Endothelial cell of umbilical vein (primary cell): ENCODE measurements at regions not wholly inside any gene's neighbourhood (a gene's known extent, or its start where the extent isn't known, plus 50 kb on each side); places are given as distances from the start of the nearest gene placed in this dataset.

Experiments
- BruUV-seq: library from RNA; stranded (reverse); fragments of 400-500 nt; replicated peaks from 2 replicates; lab custom pipeline; 2021; lab: Mats Ljungman, UMichigan
- CTCF ChIA-PET: fragments of 300-600, 350-600 bp; sonication (Branson Sonifier 250); formaldehyde crosslinking; loops from one replicate; lab custom pipeline; 2021; ENCODE audit warnings: antibody characterized with exemption, inconsistent platforms; lab: Charles Lee
- POLR2A ChIA-PET: fragments of 300-600, 350-600 bp; sonication (Branson Sonifier 250); formaldehyde crosslinking; loops from one replicate; lab custom pipeline; 2021; ENCODE audit warnings: antibody characterized with exemption, inconsistent platforms; lab: Charles Lee
- DNase-seq: peaks from one replicate; pipeline ENCODE4 v3.0.0-alpha.2; 2011; ENCODE audit warnings: low read depth, low spot score
- FAIRE-seq: peaks from 2 replicates; lab custom pipeline; 2011; peaks lifted over from hg19 to GRCh38; lab: Jason Lieb, UNC
- H2AFZ ChIP-seq: 2 replicates; pipeline ENCODE4 v1.6.0; 2012; ENCODE audit warnings: low read depth, low read length, control low read depth, inconsistent platforms
- H3K27ac ChIP-seq: 2 replicates; pipeline ENCODE4 v1.5.1; 2011; ENCODE audit warnings: low read depth, mild to moderate bottlenecking, control low read depth, low read length, moderate library complexity; ENCODE audit not compliant: insufficient read depth
- H3K27me3 ChIP-seq, 2 experiments: 2 replicates each; pipeline versions ENCODE4 v1.6.0 to v1.6.1; 2011; ENCODE audit warnings: low read length in 2 of 2, mixed read lengths in 1 of 2; ENCODE audit not compliant: control insufficient read depth in 2 of 2, insufficient read depth in 2 of 2
- H3K36me3 ChIP-seq, 2 experiments: 2 replicates in 1 of 2; 3 replicates in 1 of 2; pipeline ENCODE4 v1.5.1; 2011; ENCODE audit warnings: low read length in 2 of 2, mild to moderate bottlenecking in 1 of 2, moderate library complexity in 1 of 2; ENCODE audit not compliant: control insufficient read depth in 2 of 2, insufficient read depth in 2 of 2; ENCODE audit errors: extremely low read depth in 1 of 2
- H3K4me1 ChIP-seq: 3 replicates; pipeline ENCODE4 v1.5.1; 2011; ENCODE audit warnings: mild to moderate bottlenecking, low read length; ENCODE audit not compliant: control insufficient read depth, insufficient read depth; ENCODE audit errors: extremely low read depth
- H3K4me2 ChIP-seq: 2 replicates; pipeline ENCODE4 v1.6.1; 2011; ENCODE audit warnings: low read length, control low read depth, mixed read lengths; ENCODE audit not compliant: insufficient read depth
- H3K4me3 ChIP-seq, 3 experiments: fragments of 200-600 bp in 1 of 3; sonication (generic), shearing (Covaris generic) in 1 of 3; replicated peaks in 1 of 3; 2 replicates each; pipeline ENCODE4 v1.5.1; 2011 to 2016; ENCODE audit warnings: control low read depth in 3 of 3, low read length in 3 of 3, mild to moderate bottlenecking in 2 of 3, inconsistent platforms in 1 of 3, low read depth in 1 of 3, moderate library complexity in 1 of 3; ENCODE audit not compliant: insufficient read depth in 1 of 3
- H3K79me2 ChIP-seq: 2 replicates; pipeline ENCODE4 v1.6.0; 2012; ENCODE audit warnings: low read length, inconsistent platforms; ENCODE audit not compliant: control insufficient read depth, insufficient read depth
- H3K9ac ChIP-seq: replicated peaks from 2 replicates; pipeline ENCODE3; 2011; ENCODE audit warnings: low read length, control low read depth; ENCODE audit not compliant: insufficient read depth; ENCODE audit errors: extremely low read depth
- H3K9me1 ChIP-seq: replicated peaks from 3 replicates; pipeline ENCODE4 v1.6.0; 2011; ENCODE audit warnings: mild to moderate bottlenecking, low read length; ENCODE audit not compliant: control insufficient read depth, insufficient read depth; ENCODE audit errors: extremely low read depth
- H3K9me3 ChIP-seq: replicated peaks from 2 replicates; pipeline ENCODE4 v1.5.1; 2012; ENCODE audit warnings: low read length, inconsistent platforms; ENCODE audit not compliant: control insufficient read depth, insufficient read depth
- H4K20me1 ChIP-seq: replicated peaks from 2 replicates; pipeline ENCODE3; 2011; ENCODE audit warnings: mild to moderate bottlenecking, low read length; ENCODE audit not compliant: control insufficient read depth, insufficient read depth; ENCODE audit errors: extremely low read depth
- EZH2 ChIP-seq: IDR thresholded peaks from 2 replicates; pipeline ENCODE4 v1.6.1; 2012; ENCODE audit warnings: borderline replicate concordance, low read depth, mild to moderate bottlenecking, moderate library complexity, low read length, inconsistent platforms; ENCODE audit not compliant: severe bottlenecking
- JUN ChIP-seq: IDR thresholded peaks from 2 replicates; pipeline ENCODE4 v1.6.1; 2011; ENCODE audit warnings: borderline replicate concordance, low read depth; ENCODE audit not compliant: insufficient read length, insufficient read depth
- MYC ChIP-seq: IDR thresholded peaks from one replicate; pipeline ENCODE4 v1.6.1; 2011; ENCODE audit warnings: mild to moderate bottlenecking, low read depth, low read length
- POLR2A ChIP-seq: IDR thresholded peaks from 2 replicates; pipeline ENCODE4 v1.6.1; 2012; ENCODE audit warnings: low read depth, mild to moderate bottlenecking, control low read depth, low read length
- POLR2AphosphoS5 ChIP-seq: IDR thresholded peaks from 2 replicates; pipeline ENCODE4 v1.6.1; 2012; ENCODE audit warnings: low read depth, mild to moderate bottlenecking, control low read depth, low read length, moderate library complexity; ENCODE audit not compliant: insufficient read depth
- dilution Hi-C: fragments of 300-500 bp; cut with MboI; formaldehyde crosslinking; loops from one replicate; pipeline ENCODE4 v1.15.0; 2019; ENCODE audit warnings: low sequenced_read_pairs; ENCODE audit not compliant: extremely low pct_ligation_motif_present
- intact Hi-C: fragments of 100-400 bp; cut with micrococcal nuclease; formaldehyde crosslinking; loops from one replicate; pipeline ENCODE4 v1.10.0; 2022
- TF ChIP-seq, protein P1 (sequence below), 2 donors: IDR thresholded peaks; 1 replicate in 1 of 2; 2 replicates in 1 of 2; pipeline ENCODE4 v1.5.1; 2011; ENCODE audit warnings: low read length in 2 of 2, mild to moderate bottlenecking in 2 of 2, moderate library complexity in 2 of 2, control low read depth in 1 of 2, inconsistent platforms in 1 of 2, low read depth in 1 of 2; ENCODE audit not compliant: insufficient read depth in 1 of 2; ENCODE audit errors: extremely low read depth in 1 of 2
- TF ChIP-seq, protein P2 (sequence below): IDR thresholded peaks from 2 replicates; pipeline ENCODE4 v1.6.1; 2011; ENCODE audit not compliant: insufficient read depth, insufficient read length

DNA sequence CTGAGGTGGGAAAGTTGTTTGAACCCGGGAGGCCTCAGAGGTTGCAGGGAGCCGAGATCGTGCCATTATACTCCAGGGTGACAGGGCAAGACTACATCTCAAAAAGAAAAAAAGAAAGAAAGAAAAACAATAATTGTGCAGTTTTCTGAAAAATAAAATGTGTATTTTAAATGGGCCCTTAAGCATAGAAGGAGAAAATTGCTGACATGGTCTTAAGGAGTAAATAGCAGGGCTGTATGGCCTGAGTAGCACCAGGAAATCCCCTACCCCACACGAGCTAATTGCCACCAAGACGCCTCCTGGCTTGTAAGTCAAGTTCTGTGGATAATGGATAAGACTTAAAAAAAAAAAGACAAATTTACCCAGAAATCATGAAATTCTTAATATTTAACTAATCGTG is 271.4 kb upstream of the NCKAP5 start:
- no peak overlapping the region for H3K9ac ChIP-seq
- no TSS peak for BruUV-seq
- H2AFZ ChIP-seq: no peak overlapping the region
- H3K27ac ChIP-seq: no peak overlapping the region
- H3K9me1 ChIP-seq: no peaks in the 10 kb centered on the region
- POLR2A ChIA-PET: no interaction called here
- CTCF ChIA-PET: interaction anchor here (1.1 kb wide), 1 partner anchor 60 kb away, joined by 3 read pairs; no protein-coding TSS in a partner anchor
- DNase-seq (no peak), FAIRE-seq (no peak)
- H3K4me2 ChIP-seq: no peak overlapping the region
- intact Hi-C loops (loop anchor here (10.0 kb wide), 2 partner anchors 385 to 1495 kb away; no protein-coding TSS in a partner anchor), dilution Hi-C loops (no loop called here)
- TF ChIP-seq POLR2A (no peak), POLR2AphosphoS5 (no peak)
- H3K9me3 ChIP-seq: no peaks in the 10 kb centered on the region
- H3K4me3 ChIP-seq: no peak overlapping the region
- no peaks in the 10 kb centered on the region for H4K20me1 ChIP-seq
- no peaks in the 10 kb centered on the region for H3K79me2 ChIP-seq
- peaks cover 33% of the 10 kb centered on the region for H3K4me1 ChIP-seq
- H3K36me3 ChIP-seq: no peaks in the 10 kb centered on the region
- no peaks in the 10 kb centered on the region for H3K27me3 ChIP-seq

DNA sequence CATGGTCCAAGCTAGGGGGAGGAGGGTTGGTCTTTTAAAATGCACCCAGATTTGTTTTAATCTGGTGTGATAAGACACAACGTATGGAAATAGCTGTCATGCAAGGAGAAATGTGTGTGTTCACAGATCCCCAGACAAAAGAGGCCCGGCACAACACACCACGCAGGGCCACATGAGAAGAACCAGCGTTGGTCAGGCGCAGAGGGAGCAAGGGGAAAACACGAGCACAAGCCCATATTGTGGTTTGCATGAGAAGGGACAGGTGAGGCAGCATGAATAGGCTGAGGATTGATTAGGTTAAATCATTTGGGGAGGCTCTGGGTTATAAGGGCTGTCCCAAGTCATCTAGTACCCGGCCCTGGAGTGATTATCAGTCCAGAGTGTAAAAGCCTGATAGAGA is 272.5 kb upstream of the NCKAP5 start:
- H3K4me1 ChIP-seq: peaks cover 33% of the 10 kb centered on the region
- BruUV-seq: no TSS peak
- no peak overlapping the region for H3K9ac ChIP-seq
- POLR2A ChIA-PET: no interaction called here
- no peak for TF ChIP-seq POLR2AphosphoS5
- TF ChIP-seq, protein P1, sequence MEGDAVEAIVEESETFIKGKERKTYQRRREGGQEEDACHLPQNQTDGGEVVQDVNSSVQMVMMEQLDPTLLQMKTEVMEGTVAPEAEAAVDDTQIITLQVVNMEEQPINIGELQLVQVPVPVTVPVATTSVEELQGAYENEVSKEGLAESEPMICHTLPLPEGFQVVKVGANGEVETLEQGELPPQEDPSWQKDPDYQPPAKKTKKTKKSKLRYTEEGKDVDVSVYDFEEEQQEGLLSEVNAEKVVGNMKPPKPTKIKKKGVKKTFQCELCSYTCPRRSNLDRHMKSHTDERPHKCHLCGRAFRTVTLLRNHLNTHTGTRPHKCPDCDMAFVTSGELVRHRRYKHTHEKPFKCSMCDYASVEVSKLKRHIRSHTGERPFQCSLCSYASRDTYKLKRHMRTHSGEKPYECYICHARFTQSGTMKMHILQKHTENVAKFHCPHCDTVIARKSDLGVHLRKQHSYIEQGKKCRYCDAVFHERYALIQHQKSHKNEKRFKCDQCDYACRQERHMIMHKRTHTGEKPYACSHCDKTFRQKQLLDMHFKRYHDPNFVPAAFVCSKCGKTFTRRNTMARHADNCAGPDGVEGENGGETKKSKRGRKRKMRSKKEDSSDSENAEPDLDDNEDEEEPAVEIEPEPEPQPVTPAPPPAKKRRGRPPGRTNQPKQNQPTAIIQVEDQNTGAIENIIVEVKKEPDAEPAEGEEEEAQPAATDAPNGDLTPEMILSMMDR (IDR thresholded peaks at IDR 0.05; ENCODE audit: extremely low read depth in 1 of 2, insufficient read depth in 1 of 2, low read depth in 1 of 2, low read length in 2 of 2): no peak
- TF ChIP-seq JUN: no peak
- TF ChIP-seq EZH2: no peak
- TF ChIP-seq MYC: no peak
- TF ChIP-seq, protein P2, sequence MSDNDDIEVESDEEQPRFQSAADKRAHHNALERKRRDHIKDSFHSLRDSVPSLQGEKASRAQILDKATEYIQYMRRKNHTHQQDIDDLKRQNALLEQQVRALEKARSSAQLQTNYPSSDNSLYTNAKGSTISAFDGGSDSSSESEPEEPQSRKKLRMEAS: no peak
- TF ChIP-seq POLR2A: no peak
- H4K20me1 ChIP-seq: no peaks in the 10 kb centered on the region
- no peaks in the 10 kb centered on the region for H3K36me3 ChIP-seq
- no peaks in the 10 kb centered on the region for H3K79me2 ChIP-seq
- H3K4me2 ChIP-seq: no peak overlapping the region
- peak overlapping the region; percentile 92 for H3K27ac ChIP-seq
- CTCF ChIA-PET: interaction anchor here (1.1 to 1.8 kb wide), 2 partner anchors 61 kb away, joined by 3 to 8 read pairs; no protein-coding TSS in a partner anchor
- H2AFZ ChIP-seq: peak overlapping the region; percentile 13
- H3K27me3 ChIP-seq: no peaks in the 10 kb centered on the region
- no peak for FAIRE-seq
- intact Hi-C loops: loop anchor here (10.0 kb wide), 2 partner anchors 386 to 1496 kb away; no protein-coding TSS in a partner anchor
- no peak overlapping the region for H3K4me3 ChIP-seq
- dilution Hi-C loops: no loop called here
- no peak for DNase-seq
- no peaks in the 10 kb centered on the region for H3K9me1 ChIP-seq
- H3K9me3 ChIP-seq: no peaks in the 10 kb centered on the region
